ENCODE measurements at regions not wholly inside any gene's neighbourhood (a gene's known extent, or its start where the extent isn't known, plus 50 kb on each side); places are given as distances from the start of the nearest gene placed in this dataset.

- TF ChIP-seq TAF1 (IDR thresholded peaks at IDR 0.05; ENCODE audit: low read depth): no peak
- TF ChIP-seq REST (IDR thresholded peaks at IDR 0.05; ENCODE audit: low read depth): no peak
- TF ChIP-seq RAD21 (IDR thresholded peaks at IDR 0.05; ENCODE audit: low read depth): no peak
- no peak for TF ChIP-seq EP300 (IDR thresholded peaks at IDR 0.05; ENCODE audit: borderline replicate concordance)
- TF ChIP-seq EGR1 (IDR thresholded peaks at IDR 0.05): no peak
- TF ChIP-seq NFIC (IDR thresholded peaks at IDR 0.05): no peak
- TF ChIP-seq YY1 (IDR thresholded peaks at IDR 0.05; ENCODE audit: low read depth): no peak
Observed at GRCh38 chr5:142511358-142511757, 174.5 kb downstream of the FGF1 start.
